Activated CD8-positive, alpha-beta memory T cell treated with anti-CD3 and anti-CD28 coated beads for 48 hours (primary cell): ENCODE measurements at regions not wholly inside any gene's neighbourhood (a gene's known extent, or its start where the extent isn't known, plus 50 kb on each side); places are given as distances from the start of the nearest gene placed in this dataset.

Experiments
- DNase-seq, 3 experiments: peaks; one replicate each; pipeline ENCODE4 v3.0.0-alpha.2; 2020; ENCODE audit warnings: low read depth in 2 of 3, low spot score in 2 of 3

GRCh38 chr16:86987746-86988670 is 329.2 kb downstream of the C16orf95 start:
- no peak for DNase-seq

GRCh38 chr16:86988920-86989696 is 328.1 kb downstream of the C16orf95 start:
- DNase-seq = no peak

- no peak for DNase-seq
Measured at GRCh38 chr16:86990451-86990850, 326.7 kb downstream of the C16orf95 start.

DNA sequence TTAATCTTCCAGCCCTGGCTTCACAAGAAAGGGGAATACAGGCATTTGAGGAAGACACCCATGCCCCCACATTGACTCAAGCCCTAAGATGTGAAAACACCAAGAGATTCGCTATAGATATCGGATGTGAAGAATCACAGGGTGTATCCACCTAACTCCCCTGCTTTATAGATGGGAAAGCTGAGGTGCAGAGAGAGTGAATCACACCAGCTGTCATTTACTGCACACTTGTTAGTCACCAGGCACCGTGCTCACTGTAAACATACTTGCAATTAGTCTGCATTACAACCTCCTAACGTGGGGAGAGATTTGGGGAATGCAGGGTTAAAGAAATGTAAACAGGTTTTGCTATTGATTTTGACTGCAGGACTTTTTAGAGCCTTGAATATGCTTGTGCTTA is 325.5 kb downstream of the C16orf95 start:
- DNase-seq = no peak

DNA sequence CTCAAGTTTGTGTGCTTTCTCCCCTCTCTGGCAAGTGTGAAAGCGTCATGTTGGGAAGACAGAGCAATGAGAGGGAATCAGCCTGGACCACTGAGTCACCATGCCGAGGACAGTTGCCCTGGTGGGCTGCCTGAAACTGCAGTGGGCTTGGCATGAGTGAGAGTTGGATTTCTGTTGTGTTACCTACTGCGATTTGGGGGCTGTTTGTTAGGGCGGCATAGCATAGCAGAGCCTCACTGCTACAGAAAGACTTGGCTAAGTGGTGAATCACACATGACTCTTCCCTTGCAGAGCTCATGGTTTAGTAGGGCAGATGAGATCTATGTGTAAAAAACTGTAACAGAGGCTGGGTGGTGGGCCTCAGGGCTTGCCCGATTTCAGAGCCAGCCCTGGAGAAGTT is 324.6 kb downstream of the C16orf95 start:
- DNase-seq = no peak

GRCh38 chr16:86993426-86994110 is 323.6 kb downstream of the C16orf95 start:
- no peak for DNase-seq

DNA sequence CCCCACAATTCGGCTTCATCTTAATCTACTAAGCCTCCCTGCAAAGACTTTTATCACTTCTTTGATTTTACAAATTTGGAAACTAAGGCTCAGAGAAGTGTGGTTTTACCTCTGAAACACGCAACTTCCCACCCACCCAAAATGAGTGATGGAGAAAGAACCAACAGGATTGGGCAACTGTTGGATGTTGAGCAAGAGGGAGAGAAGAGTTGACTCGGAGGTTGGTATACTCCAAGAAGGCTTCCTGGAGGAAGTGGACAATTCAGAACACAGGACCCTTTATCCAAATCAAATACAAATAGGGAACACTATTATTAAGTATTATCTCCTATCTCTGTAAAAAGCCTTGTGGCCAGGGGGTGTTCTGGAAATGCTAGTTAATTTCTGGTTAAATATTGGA is 323.0 kb downstream of the C16orf95 start:
- no peak for DNase-seq

DNA sequence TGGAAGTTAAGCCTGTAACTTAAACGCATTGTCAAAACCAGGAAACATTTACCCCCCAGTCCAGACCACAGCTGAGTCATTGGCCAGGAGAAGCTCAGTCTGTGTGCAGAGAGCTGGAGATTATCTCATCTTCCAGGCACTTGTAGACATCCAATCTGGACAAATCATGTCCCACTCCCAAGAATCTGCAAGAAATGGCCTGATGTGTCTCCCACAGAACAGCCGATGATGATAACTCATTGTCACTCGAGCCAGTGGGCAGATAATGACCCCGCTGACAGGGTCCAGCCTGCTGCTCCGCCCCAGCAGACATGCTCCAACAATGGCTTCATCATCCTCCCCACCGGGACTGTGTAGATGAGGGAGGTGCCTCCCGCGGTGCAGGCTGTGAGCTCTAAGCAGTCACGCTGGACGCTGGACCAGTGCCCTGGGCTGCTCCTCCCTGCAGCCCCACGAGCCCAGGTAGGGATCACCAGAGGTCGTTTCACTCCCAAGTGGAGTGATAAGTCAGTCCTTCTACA is 322.5 kb downstream of the C16orf95 start:
- DNase-seq = no peak

DNA sequence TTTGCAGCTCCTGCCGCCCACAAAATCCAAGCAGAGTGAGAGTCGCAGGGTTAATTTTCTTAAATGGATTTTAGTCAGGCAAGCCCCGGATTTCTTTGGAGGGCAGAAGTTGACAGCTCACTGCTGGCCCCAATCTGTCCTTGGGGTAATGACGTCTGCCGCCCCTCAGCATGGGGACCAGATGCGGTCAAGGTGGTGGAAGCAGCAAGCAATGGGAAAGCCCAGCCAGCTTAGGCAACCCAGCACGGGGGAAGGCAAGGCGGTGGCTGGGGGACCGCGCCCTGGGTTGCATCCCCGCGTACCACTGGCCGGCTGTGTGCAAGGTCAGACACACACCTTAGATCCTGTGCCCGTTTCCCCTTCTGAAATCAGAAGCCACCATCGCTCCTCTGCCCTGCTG is 321.7 kb downstream of the C16orf95 start:
- DNase-seq = no peak

GRCh38 chr16:86996081-86996480 is 321.1 kb downstream of the C16orf95 start:
- DNase-seq = no peak

DNA sequence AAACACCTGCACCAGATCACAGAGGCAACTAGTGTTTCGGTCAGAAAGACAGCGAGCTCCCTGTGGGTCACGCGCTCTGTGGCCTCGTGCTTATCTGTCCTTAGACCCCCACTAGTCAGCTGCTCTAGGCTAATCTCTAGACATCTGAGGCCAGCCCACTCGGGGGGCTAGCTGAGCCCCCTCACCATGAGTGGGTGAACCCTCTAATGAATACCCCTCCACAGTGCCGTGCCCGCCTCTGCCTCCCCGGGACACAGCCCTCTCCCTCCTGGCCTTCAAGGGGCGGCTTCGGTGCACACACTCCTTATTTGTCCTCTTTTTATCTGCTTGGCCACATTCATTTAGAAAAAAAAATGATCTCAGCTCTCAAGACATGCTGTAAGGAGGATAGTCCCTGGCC is 320.1 kb downstream of the C16orf95 start:
- no peak for DNase-seq

- no peak for DNase-seq
Measured at GRCh38 chr16:86998196-86999001, 318.8 kb downstream of the C16orf95 start.

DNA sequence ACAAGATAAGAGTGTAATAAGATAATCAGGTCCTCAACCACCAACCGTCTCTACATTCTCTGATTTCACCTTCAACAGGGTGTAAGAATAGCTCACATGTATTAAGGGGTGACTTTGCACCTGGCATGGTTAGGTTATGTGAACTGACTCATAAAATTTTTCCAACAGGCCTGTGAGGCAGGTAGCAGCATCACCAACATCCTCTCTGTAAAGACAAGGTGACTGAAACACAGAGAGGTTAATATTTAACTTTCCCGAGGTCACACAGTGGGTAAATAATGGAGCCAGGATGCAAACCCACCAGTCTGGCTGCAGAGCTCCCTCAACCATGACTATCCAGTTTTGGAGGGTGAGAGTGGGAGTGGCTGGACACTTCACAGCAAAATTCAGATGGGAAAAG is 317.2 kb downstream of the C16orf95 start:
- DNase-seq = no peak

DNA sequence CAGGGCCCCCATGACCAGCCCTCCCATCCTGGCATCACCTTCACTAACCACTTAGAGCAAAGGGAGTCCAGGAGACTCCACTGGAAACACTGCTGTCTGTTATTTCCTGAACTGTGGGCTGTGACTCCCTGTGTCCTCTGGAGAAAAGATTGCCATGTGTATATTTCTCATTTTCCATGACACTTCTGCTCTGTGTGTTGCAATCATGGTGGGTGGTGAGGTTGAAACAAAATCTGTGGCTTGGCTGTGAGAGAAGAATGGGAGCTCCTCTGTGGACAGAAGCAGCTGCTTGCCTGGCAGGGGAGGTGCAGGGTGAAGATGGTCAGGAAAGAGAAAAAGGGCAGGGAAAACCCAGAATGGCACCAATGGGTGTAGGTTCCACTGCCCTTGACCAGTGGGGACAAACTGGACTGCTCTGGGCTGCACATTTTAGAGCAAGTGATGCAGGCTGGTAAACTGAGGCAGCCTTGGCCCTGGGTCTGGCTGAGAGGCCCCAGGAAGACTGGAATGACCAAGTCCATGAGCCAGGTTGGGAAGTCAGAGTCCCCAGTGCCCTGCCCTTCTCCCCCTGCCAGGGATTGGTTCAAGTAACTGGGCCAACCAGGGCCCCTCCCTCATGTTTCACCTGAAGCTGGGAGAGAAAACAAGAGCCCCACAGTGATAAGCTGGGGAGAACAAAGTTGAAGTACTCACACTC is 314.3 kb downstream of the C16orf95 start:
- DNase-seq = no peak

DNA sequence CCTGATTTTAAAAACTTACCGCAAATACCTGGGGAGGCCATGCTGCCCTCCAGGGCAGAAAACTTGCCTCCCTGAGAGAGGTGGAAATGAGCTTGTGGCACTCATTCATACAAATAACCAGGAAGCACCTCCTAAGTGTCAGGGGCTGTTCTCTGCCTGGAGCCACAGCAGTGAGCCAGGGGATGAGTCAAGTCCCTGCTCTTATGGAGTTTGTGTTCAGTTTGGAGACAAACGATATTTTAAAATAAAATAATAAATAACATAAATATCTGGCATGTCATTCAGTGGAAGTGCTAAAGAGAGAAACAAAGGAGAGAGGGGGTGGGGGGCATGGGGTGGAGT is 313.8 kb downstream of the C16orf95 start:
- no peak for DNase-seq

DNA sequence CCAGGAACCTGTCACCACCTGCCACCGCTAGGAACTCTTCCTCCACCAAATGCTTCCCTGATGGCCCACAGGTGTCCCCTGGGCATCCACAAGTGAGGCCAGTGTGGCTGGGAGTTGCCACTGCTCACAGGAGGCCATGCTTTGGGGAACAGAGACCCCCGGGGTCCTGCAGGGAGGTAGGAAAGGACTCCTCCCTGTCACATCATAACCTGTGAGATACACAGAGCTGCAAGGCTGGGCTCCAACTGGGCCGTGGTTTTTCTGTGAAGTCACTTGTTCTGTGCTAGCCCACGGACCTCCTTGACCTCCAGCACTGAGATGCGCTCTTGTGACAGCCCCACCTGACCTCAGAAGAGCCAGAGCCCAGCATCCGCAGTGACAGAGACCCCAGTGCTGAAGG is 311.2 kb downstream of the C16orf95 start:
- DNase-seq = no peak

DNA sequence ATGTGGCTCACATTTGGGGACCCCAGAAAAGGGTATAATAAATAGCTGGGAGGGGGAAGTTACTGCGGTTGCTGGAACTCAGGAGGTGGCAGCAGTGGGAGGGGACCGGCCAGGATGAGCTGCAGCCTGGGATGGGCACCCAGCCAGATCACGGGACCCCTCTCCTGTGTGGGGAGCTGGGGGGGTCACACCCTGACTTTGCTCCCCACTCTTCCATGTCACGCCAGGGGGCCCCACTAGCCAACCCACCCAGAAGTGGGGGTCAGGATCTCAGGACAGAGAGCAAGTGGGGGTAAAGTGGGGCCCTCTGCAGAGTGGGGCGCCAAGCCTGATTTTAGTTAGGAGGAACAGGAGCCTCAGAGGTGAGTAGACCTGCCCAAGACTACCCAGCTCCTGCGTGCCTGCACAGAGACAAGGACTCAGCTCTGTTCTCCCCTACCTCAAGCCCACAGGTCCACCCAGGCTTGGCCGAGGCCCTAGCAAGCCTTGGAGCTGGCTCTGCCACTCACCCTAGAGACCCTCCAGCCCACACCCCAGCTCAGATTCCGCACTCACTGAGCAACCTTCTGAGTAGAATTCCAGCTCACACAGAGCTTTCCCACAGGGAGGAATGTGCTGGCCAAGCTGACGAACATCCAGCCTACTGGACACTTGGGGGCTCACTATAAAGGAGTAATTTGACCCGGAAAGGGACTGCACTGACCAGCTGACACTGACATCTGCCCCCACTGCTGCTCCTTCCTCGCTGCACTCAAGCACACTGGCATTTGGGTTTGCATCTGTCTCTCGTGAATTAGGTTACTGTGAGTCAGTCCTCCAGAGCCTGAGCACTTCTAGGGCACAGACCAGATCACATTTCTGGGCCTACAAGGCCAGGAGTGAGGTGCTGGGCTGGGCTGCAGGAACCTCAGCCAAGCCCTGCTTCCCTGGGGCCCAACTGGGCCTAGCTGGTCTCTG is 310.1 kb downstream of the C16orf95 start:
- no peak for DNase-seq

DNA sequence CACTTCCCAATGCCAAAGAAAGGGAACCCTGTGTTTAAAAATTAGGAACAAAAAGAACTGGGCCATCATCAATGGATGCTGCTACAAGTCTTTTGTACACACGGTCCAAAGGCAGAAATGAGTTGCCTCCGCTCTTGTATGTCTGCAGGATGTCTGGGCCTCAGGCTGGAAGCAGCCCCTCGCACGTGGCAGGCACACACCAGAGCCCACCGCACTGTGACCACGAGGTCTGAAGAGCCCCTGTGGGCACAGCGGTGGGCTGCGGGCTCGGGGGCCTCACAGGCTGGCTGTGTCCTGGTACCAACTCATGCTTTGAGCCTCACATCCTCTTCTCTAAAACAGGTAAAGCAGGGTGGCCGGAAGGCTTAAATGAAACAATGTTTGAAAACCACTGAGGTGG is 309.3 kb downstream of the C16orf95 start:
- no peak for DNase-seq

GRCh38 chr16:87008664-87009063 is 308.5 kb downstream of the C16orf95 start:
- DNase-seq = no peak
